Panc1 (cell line): ENCODE measurements at regions not wholly inside any gene's neighbourhood (a gene's known extent, or its start where the extent isn't known, plus 50 kb on each side); places are given as distances from the start of the nearest gene placed in this dataset.

Source experiments
- POLR2AphosphoS5 ChIP-seq: IDR thresholded peaks from 2 replicates; pipeline ENCODE4 v1.6.1; 2012; ENCODE audit warnings: mild to moderate bottlenecking, low read depth, low read length, moderate library complexity
- TF ChIP-seq, protein P1 (sequence below): fragments of 450-650 bp; IDR thresholded peaks from 2 replicates; pipeline ENCODE4 v1.5.1; 2017; ENCODE audit warnings: mild to moderate bottlenecking
- TF ChIP-seq, protein P2 (sequence below), 2 experiments: IDR thresholded peaks; 2 replicates each; pipeline ENCODE4 v1.6.1; 2011 to 2012; ENCODE audit warnings: low read depth in 2 of 2, control low read depth in 1 of 2, low read length in 1 of 2, mild to moderate bottlenecking in 1 of 2, moderate library complexity in 1 of 2; ENCODE audit not compliant: insufficient read depth in 1 of 2

DNA sequence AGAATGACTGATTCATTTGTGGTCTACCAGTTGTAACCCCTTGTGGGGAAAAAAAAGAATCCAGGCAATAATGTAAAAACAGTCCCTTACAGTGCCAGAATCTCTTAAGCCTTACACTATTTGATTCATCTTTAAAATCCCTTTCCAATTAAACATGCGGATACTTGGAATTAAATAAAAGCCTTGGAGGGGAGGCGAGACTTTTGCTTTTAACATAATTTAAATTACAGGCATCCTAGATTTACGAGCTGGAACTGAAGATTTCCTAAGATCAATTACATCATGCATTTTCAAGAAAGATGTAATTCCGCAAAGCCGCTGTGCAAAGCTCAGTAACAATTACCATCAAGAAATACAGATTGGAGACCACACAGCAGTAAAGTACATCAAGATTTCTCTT is 370.2 kb downstream of the MTRR start:
- TF ChIP-seq, protein P1, sequence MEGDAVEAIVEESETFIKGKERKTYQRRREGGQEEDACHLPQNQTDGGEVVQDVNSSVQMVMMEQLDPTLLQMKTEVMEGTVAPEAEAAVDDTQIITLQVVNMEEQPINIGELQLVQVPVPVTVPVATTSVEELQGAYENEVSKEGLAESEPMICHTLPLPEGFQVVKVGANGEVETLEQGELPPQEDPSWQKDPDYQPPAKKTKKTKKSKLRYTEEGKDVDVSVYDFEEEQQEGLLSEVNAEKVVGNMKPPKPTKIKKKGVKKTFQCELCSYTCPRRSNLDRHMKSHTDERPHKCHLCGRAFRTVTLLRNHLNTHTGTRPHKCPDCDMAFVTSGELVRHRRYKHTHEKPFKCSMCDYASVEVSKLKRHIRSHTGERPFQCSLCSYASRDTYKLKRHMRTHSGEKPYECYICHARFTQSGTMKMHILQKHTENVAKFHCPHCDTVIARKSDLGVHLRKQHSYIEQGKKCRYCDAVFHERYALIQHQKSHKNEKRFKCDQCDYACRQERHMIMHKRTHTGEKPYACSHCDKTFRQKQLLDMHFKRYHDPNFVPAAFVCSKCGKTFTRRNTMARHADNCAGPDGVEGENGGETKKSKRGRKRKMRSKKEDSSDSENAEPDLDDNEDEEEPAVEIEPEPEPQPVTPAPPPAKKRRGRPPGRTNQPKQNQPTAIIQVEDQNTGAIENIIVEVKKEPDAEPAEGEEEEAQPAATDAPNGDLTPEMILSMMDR, result no peak
- TF ChIP-seq POLR2AphosphoS5, result no peak
- TF ChIP-seq, protein P2, sequence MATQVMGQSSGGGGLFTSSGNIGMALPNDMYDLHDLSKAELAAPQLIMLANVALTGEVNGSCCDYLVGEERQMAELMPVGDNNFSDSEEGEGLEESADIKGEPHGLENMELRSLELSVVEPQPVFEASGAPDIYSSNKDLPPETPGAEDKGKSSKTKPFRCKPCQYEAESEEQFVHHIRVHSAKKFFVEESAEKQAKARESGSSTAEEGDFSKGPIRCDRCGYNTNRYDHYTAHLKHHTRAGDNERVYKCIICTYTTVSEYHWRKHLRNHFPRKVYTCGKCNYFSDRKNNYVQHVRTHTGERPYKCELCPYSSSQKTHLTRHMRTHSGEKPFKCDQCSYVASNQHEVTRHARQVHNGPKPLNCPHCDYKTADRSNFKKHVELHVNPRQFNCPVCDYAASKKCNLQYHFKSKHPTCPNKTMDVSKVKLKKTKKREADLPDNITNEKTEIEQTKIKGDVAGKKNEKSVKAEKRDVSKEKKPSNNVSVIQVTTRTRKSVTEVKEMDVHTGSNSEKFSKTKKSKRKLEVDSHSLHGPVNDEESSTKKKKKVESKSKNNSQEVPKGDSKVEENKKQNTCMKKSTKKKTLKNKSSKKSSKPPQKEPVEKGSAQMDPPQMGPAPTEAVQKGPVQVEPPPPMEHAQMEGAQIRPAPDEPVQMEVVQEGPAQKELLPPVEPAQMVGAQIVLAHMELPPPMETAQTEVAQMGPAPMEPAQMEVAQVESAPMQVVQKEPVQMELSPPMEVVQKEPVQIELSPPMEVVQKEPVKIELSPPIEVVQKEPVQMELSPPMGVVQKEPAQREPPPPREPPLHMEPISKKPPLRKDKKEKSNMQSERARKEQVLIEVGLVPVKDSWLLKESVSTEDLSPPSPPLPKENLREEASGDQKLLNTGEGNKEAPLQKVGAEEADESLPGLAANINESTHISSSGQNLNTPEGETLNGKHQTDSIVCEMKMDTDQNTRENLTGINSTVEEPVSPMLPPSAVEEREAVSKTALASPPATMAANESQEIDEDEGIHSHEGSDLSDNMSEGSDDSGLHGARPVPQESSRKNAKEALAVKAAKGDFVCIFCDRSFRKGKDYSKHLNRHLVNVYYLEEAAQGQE (IDR thresholded peaks at IDR 0.05; ENCODE audit: insufficient read depth in 1 of 2, low read depth in 2 of 2, low read length in 1 of 2), result no peak
